Left lung (tissue), 4 donors: ENCODE measurements at regions not wholly inside any gene's neighbourhood (a gene's known extent, or its start where the extent isn't known, plus 50 kb on each side); places are given as distances from the start of the nearest gene placed in this dataset.

Experiments
- ATAC-seq: fragments of 200-7000 bp; cut with Tn5 transposase; one replicate; pipeline ENCODE4 v1.9.1; 2020; ENCODE audit warnings: moderate library complexity
- DNase-seq, 4 donors: peaks; one replicate each; pipeline ENCODE4 v3.0.0-alpha.2; 2013 to 2020
- H3K27ac ChIP-seq, 2 donors: fragments of 200-600 bp; sonication (generic) in 1 of 2; one replicate each; pipeline versions ENCODE4 v1.5.0 to v1.8.0; 2020 to 2021
- H3K27me3 ChIP-seq, 2 donors: fragments of 200-600 bp; sonication (generic) in 1 of 2; one replicate each; pipeline versions ENCODE4 v1.5.0 to v1.8.0; 2020 to 2021
- H3K36me3 ChIP-seq, 2 donors: fragments of 200-600 bp; sonication (generic) in 1 of 2; one replicate each; pipeline versions ENCODE4 v1.5.0 to v1.8.0; 2020 to 2021
- H3K4me1 ChIP-seq, 2 donors: fragments of 200-600 bp; one replicate each; pipeline ENCODE4 v1.8.0; 2021
- H3K4me3 ChIP-seq, 2 donors: fragments of 200-600 bp; sonication (generic) in 1 of 2; one replicate each; pipeline versions ENCODE4 v1.5.0 to v1.8.0; 2020 to 2021; ENCODE audit warnings: mild to moderate bottlenecking in 1 of 2
- H3K9me3 ChIP-seq, 2 donors: fragments of 200-600 bp; sonication (generic) in 1 of 2; one replicate each; pipeline versions ENCODE4 v1.5.0 to v1.8.0; 2020 to 2021
- intact Hi-C, 2 donors: fragments of 100-400 bp; cut with DNase I; formaldehyde crosslinking; loops; one replicate each; pipeline versions ENCODE4 v1.11.2 to v1.14.2; 2022
- TF ChIP-seq, protein P1 (sequence below), 2 donors: fragments of 200-600 bp; sonication (generic) in 1 of 2; IDR thresholded peaks; one replicate each; pipeline versions ENCODE4 v1.5.0 to v1.8.0; 2021; ENCODE audit warnings: antibody characterized with exemption in 2 of 2
- donor health status: DM: no; HTN: yes; CAD: no.
- donor health status: DM: no; HTN: no; CAD: no.

DNA sequence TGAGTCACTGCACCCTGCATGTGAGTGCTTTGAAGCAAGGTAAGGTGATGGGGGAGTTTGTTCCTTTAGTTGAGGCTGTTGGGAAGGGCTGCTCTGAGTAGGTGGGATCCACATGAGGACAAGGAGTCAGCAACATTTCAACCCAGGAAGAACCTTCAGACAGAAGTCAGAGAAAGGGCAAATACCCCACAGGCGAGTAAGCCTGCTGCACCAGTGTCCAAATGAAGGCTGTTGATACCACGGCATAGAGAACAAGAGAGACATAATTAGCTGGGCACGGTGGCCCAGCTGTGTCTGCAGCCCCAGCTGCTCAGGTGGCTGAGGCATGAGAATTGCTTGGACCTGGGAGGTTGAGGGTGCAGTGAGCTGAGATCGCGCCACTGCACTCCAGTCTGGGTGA, 54.3 kb upstream of the CLMP start:
- no peak overlapping the region for H3K27ac ChIP-seq
- H3K36me3 ChIP-seq, result no peaks in the 10 kb centered on the region
- no peaks in the 10 kb centered on the region for H3K27me3 ChIP-seq
- no peaks in the 10 kb centered on the region for H3K9me3 ChIP-seq
- TF ChIP-seq, protein P1, sequence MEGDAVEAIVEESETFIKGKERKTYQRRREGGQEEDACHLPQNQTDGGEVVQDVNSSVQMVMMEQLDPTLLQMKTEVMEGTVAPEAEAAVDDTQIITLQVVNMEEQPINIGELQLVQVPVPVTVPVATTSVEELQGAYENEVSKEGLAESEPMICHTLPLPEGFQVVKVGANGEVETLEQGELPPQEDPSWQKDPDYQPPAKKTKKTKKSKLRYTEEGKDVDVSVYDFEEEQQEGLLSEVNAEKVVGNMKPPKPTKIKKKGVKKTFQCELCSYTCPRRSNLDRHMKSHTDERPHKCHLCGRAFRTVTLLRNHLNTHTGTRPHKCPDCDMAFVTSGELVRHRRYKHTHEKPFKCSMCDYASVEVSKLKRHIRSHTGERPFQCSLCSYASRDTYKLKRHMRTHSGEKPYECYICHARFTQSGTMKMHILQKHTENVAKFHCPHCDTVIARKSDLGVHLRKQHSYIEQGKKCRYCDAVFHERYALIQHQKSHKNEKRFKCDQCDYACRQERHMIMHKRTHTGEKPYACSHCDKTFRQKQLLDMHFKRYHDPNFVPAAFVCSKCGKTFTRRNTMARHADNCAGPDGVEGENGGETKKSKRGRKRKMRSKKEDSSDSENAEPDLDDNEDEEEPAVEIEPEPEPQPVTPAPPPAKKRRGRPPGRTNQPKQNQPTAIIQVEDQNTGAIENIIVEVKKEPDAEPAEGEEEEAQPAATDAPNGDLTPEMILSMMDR (IDR thresholded peaks at IDR 0.05), result no peak
- intact Hi-C loops, result loop anchor here in 1 of 2 donors (5.0 kb wide), 1 partner anchor 137 kb away; no protein-coding TSS in a partner anchor
- H3K4me3 ChIP-seq, result no peak overlapping the region
- DNase-seq (no peak), ATAC-seq (no peak)
- no peaks in the 10 kb centered on the region for H3K4me1 ChIP-seq

DNA sequence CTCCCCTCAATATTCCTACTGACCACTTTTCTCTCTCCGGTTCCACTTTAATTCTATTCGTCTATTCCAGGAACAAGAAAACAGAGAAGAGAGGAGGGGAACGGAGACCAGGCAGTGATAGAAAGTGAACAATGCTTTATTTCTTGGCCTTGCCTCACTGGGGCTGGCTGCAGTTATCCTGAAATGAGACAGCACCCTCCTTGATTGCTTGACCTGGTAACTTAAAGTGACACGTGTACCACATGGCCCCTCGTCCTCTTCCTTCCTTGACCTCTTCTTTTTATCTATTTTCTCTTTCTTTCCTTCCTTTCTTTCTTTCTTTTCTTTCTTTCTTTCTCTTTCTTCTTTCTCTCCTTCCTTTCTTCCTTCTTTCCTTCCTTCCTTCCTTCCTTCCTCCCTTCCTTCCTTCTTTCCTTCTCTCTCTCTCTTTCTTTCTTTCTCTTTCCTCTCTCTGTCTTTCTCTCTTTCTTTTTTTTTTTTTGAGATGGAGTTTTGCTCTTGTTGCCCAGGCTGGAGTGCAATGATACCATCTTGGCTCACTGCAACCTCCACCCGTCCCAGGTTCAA, 52.8 kb upstream of the CLMP start:
- intact Hi-C loops, result loop anchor here in 1 of 2 donors (5.0 kb wide), 1 partner anchor 136 kb away; no protein-coding TSS in a partner anchor
- H3K27ac ChIP-seq, result no peak overlapping the region
- no peak for ATAC-seq
- no peaks in the 10 kb centered on the region for H3K9me3 ChIP-seq
- H3K36me3 ChIP-seq, result no peaks in the 10 kb centered on the region
- H3K4me3 ChIP-seq, result no peak overlapping the region
- TF ChIP-seq, protein P1 (IDR thresholded peaks at IDR 0.05), result no peak
- H3K27me3 ChIP-seq, result no peaks in the 10 kb centered on the region
- H3K4me1 ChIP-seq, result no peaks in the 10 kb centered on the region
- no peak for DNase-seq

DNA sequence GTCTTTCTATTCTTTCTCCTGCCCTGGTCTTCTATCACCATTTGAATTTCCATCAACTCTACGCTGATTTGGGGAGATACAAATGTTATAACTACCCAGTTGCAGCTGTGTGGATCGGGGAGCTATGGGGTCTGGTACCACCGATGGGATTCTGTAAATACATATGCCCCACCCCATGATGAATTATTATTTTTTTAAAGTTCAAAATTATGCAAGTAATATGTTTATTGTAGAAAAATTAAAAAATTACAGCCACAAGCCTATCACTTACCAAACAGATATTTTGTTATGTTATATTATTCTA, 52.4 kb upstream of the CLMP start:
- Histone ChIP-seq H3K27ac (no peak overlapping the region), H3K9me3 (no peaks in the 10 kb centered on the region), H3K4me3 (no peak overlapping the region), H3K36me3 (no peaks in the 10 kb centered on the region), H3K4me1 (no peaks in the 10 kb centered on the region), H3K27me3 (no peaks in the 10 kb centered on the region)
- DNase-seq (no peak), ATAC-seq (no peak)
- TF ChIP-seq, protein P1 (IDR thresholded peaks at IDR 0.05), result peak in 1 of 2 donors; percentile 35
- intact Hi-C loops, result loop anchor here in 1 of 2 donors (5.0 kb wide), 1 partner anchor 135 kb away; no protein-coding TSS in a partner anchor

DNA sequence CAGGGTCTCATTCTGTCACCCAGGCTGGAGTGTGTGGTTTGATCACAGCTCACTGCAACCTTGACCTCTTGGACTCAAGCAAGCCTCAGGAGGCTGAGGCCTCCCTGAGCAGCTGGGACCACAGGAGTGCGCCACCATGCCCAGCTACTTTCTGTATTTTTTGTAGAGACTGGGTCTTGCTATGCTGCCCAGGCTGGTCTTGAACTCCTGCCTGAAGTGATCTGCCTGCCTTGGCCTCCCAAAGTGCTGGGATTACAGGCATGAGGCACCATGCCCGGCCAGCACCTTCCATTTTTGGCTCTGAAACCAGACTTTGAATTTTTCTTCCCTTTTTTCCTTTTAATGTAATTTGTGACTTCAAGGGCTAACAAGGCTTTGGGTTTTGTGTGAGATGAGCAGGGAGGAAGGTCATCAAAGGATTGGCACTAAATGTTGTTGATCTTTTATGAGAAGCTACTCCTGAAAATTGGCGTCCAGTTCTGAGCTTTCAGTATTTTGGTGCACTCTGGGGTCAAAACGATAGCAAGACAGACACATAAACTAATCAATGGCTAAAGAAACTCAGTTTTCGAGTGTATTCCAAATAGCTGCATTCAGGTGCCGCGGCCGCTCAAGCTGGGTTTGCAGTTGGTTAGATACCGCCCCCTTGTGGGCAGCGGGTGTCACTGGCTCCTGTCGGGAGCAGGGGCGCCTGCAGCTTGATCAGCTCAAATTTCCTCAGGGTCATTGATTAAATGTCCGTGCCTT, 51.9 kb upstream of the CLMP start:
- H3K9me3 ChIP-seq, result no peaks in the 10 kb centered on the region
- no peak overlapping the region for H3K4me3 ChIP-seq
- H3K36me3 ChIP-seq, result no peaks in the 10 kb centered on the region
- H3K27me3 ChIP-seq, result no peaks in the 10 kb centered on the region
- intact Hi-C loops, result loop anchor here in 1 of 2 donors (5.0 kb wide), 1 partner anchor 135 kb away; no protein-coding TSS in a partner anchor
- TF ChIP-seq, protein P1 (IDR thresholded peaks at IDR 0.05), result peak; percentile 92 to 96
- ATAC-seq (peak; percentile 96), DNase-seq (peak; percentile 76 to 92 (median 84))
- H3K4me1 ChIP-seq, result no peaks in the 10 kb centered on the region
- no peak overlapping the region for H3K27ac ChIP-seq

DNA sequence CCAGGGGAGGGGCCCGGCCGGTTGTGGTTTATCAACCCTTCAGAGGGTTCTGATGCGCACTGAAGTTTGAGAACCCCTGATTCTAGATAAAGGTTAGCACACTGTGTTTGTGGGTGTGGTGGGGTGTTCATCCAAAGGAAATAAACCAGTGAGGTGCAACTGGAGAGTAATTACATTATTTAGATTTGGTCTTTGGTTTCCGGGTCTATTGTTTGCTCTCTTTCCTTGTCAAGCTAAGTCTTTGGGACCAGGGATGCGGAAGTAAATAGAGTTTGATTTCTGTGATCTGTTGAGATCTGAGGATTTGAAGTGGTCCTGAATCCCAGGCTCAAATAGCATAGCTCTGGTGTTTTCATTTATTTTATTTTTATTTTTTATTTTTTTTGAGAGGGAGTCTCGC, 50.5 kb upstream of the CLMP start:
- DNase-seq (no peak), ATAC-seq (no peak)
- Histone ChIP-seq H3K36me3 (no peaks in the 10 kb centered on the region), H3K4me1 (no peaks in the 10 kb centered on the region), H3K27me3 (no peaks in the 10 kb centered on the region), H3K9me3 (no peaks in the 10 kb centered on the region), H3K27ac (no peak overlapping the region), H3K4me3 (no peak overlapping the region)
- TF ChIP-seq, protein P1 (IDR thresholded peaks at IDR 0.05), result no peak
- intact Hi-C loops, result loop anchor here in 1 of 2 donors (5.0 kb wide), 1 partner anchor 133 kb away; no protein-coding TSS in a partner anchor
